HL-60 (cell line): ENCODE measurements at regions not wholly inside any gene's neighbourhood (a gene's known extent, or its start where the extent isn't known, plus 50 kb on each side); places are given as distances from the start of the nearest gene placed in this dataset.

ENCODE experiments used
- DNase-seq, 2 experiments: peaks; one replicate each; pipeline ENCODE4 v3.0.0-alpha.2; 2010 to 2020; ENCODE audit warnings: low read depth in 1 of 2, low spot score in 1 of 2
- H3K27ac ChIP-seq: fragments of 250-450 bp; sonication (Bioruptor Pico); replicated peaks from 2 replicates; pipeline ENCODE4 v1.5.1; 2020; ENCODE audit warnings: mild to moderate bottlenecking, moderate library complexity
- H3K27me3 ChIP-seq: fragments of 250-450 bp; sonication (Bioruptor Pico); 2 replicates; pipeline ENCODE4 v1.5.1; 2021; ENCODE audit warnings: mild to moderate bottlenecking, moderate library complexity; ENCODE audit not compliant: insufficient read depth, poor library complexity, severe bottlenecking
- H3K4me3 ChIP-seq: replicated peaks from 2 replicates; pipeline ENCODE4 v1.5.1; 2011; ENCODE audit warnings: mild to moderate bottlenecking, control low read depth, low read length; ENCODE audit not compliant: insufficient read depth
- CTCF ChIP-seq: IDR thresholded peaks from one replicate; pipeline ENCODE4 v1.5.1; 2011; ENCODE audit warnings: low read length, control low read depth, inconsistent platforms; ENCODE audit not compliant: insufficient read depth
- GABPA ChIP-seq: IDR thresholded peaks from 2 replicates; pipeline ENCODE4 v1.6.1; 2012; ENCODE audit warnings: low read depth
- POLR2AphosphoS5 ChIP-seq: IDR thresholded peaks from 2 replicates; pipeline ENCODE4 v1.6.1; 2012; ENCODE audit warnings: low read depth
- REST ChIP-seq: IDR thresholded peaks from 2 replicates; pipeline ENCODE4 v1.6.1; 2012; ENCODE audit warnings: low read depth; ENCODE audit not compliant: insufficient replicate concordance
- SPI1 ChIP-seq: IDR thresholded peaks from 2 replicates; pipeline ENCODE4 v1.6.1; 2012; ENCODE audit warnings: low read depth, mild to moderate bottlenecking, borderline replicate concordance

- Histone ChIP-seq H3K27me3 (no peaks in the 10 kb centered on the region), H3K27ac (no peak overlapping the region), H3K4me3 (no peak overlapping the region)
- TF ChIP-seq REST: no peak
- TF ChIP-seq CTCF: no peak
- TF ChIP-seq GABPA: no peak
- TF ChIP-seq SPI1: no peak
- no peak for TF ChIP-seq POLR2AphosphoS5
- no peak for DNase-seq
Observed at GRCh38 chr7:55277916-55278315, 87.2 kb upstream of the LANCL2 start.

- TF ChIP-seq GABPA (no peak), REST (no peak), POLR2AphosphoS5 (no peak), CTCF (no peak), SPI1 (no peak)
- DNase-seq: no peak
- Histone ChIP-seq H3K4me3 (no peak overlapping the region), H3K27me3 (no peaks in the 10 kb centered on the region), H3K27ac (no peak overlapping the region)
Observed at GRCh38 chr7:55278321-55278720, 86.8 kb upstream of the LANCL2 start.

DNA sequence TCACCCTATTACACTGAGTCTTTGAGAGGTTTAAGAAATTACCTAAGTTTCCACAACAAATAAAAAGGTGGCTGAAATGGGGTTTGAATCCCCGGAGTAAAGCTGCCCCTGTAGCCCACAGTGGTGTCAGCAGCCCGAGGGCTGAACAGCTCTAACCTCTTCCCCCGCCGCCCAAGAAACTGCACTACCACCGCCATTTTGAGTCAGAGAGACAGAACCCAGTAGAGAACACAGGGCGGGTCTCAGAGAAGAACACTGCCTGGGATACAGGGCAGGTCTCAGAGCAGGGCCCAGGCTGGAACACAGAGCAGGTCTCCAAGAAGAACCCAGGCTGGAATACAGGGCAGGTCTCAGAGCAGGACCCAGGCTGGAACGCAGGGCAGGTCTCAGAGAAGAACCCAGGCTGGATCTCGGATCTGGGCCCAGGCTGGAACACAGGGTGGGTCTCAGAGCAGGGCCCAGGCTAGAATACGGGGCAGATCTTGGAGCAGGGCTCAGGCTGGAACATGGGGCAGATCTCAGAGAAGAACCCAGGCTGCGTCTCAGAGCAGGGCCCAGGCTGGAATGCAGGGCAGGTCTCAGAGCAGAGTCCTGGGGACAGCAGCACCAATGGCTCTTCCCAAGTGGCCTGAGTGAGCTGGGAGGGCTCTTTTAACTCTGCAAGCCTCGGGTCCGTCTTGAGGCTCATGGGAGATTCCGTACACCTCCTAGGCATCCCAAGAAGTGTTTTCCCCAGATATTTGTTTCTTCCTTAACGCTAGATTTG is 85.9 kb upstream of the LANCL2 start:
- no peak for TF ChIP-seq REST
- TF ChIP-seq CTCF: no peak
- TF ChIP-seq GABPA: no peak
- no peak for TF ChIP-seq POLR2AphosphoS5
- no peak for TF ChIP-seq SPI1
- peaks cover under 1% of the 10 kb centered on the region for H3K27me3 ChIP-seq
- no peak for DNase-seq
- H3K27ac ChIP-seq: no peak overlapping the region
- H3K4me3 ChIP-seq: no peak overlapping the region
